NCI-H187 treated with DMSO at 0.1 percent for 48 hours (cell line): ENCODE measurements at regions not wholly inside any gene's neighbourhood (a gene's known extent, or its start where the extent isn't known, plus 50 kb on each side); places are given as distances from the start of the nearest gene placed in this dataset.
"Not testable (repeated sequence)": the region's sequence is repeated elsewhere in the genome, so short reads cannot be mapped to it uniquely, and the experiment has no call there.

Source experiments
- DNase-seq: peaks from one replicate; lab custom pipeline; 2025; lab: John Stamatoyannopoulos, UW

DNA sequence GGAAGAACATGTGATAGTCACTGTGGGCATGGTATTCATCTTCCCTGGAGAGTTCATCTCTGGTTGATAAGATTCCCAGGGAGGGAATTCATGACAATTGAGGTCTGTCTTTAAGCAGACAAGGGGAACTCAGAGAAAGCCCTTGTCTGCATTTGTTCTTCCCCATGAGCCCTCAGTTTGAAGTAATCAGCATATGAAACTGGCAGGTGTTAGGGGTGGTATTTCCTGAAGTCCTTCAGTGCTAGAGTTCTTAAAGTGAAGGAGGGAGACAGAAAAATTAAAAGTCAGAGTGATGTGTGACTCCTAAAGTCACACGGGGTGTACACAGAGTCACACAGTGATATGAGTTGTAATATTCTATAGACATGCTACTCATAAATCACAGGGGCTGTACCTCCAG is 60.6 kb upstream of the SYK start:
- no peak for DNase-seq

DNA sequence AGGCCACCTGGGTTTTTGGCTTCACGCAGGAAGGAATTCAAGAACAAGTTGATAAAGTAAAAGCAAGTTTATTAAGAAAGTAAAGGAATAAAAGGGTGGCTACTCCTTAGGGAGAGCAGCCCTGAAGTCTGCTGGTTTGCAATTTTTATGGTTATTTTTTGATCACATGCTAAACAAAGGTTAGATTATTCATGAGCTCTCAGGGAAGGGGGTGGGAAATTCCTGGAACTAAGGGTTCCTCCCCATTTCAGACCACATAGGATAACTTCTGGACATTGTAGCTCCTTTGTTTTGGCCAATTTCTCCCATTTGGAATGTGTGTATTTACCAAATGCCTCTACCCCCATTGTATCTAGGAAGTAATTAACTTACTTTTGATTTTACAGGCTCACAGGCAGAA is 63.9 kb upstream of the SYK start:
- no peak for DNase-seq

DNA sequence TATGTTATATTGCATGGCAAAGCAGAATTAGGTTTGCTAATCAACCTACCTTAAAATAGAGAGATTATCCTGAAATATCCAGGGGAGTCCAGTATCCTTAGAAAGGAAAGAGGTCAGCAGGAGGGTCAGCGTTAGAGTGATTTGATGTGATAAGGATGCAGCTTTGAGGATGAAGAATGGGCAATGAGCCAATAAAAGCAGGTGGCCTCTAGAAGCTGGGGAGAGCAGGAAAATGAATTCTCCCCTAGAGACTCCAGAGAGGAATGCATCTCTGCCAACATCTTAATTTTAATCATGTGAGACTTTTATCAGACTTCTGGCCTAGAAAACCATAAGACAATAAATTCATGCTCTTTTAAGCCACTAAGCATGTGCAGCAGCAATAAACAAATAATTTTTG is 65.7 kb upstream of the SYK start:
- DNase-seq: peak; percentile 19

DNA sequence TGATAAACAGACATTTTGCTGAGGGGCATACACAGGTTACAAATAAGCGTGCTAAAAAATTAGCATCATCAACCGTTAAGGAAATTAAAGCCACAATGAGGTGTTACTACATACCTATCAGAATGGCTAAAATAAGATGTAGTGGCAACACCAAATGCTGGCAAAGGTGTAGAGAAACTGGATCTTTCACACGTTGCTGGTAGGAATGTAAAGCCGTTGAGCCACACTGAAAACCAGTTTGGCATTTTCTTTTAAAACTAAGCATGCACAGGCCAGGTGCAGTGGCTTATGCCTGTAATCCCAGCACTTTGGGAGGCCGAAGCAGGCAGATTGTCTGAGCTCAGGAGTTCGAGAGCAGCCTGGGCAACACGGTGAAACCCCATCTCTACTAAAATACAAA is 67.0 kb upstream of the SYK start:
- DNase-seq: no peak

DNA sequence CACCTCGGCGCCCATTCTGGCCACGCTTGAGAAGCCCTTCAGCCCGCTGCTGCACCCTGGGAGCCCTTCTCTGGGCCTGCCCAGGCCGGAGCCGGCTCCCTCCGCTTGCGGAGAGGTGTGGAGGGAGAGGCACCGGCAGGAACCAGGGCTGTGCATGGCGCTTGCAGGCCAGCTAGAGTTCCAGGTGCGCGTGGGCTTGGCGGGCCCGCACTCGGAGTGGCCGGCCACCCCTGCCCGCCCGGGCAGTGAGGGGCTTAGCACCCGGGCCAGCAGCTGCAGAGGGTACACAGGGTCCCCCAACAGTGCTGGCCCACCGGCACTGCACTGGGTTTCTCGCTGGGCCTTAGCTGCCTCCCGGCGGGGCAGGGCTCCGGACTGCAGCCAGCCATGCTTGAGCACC is 72.3 kb upstream of the SYK start:
- DNase-seq: no peak

DNA sequence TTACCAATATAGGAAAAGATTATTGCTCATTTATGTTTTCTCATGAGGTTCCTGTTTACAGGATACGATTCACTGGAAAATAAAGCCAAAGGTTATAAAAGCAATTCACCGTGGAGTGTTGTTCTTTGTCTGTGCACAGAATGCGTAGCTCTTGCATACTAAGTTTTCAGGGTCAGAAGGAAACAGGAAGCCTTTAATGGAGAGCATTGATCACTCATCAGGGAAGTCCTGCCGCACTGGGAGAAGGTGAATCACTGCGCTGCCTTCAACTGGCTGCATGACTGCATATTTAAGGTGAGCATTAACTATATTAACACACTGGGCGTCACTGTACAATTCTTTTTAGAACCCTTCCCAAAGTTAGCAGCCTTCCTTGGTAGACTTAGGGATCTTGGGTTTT is 74.1 kb upstream of the SYK start:
- DNase-seq: no peak

DNA sequence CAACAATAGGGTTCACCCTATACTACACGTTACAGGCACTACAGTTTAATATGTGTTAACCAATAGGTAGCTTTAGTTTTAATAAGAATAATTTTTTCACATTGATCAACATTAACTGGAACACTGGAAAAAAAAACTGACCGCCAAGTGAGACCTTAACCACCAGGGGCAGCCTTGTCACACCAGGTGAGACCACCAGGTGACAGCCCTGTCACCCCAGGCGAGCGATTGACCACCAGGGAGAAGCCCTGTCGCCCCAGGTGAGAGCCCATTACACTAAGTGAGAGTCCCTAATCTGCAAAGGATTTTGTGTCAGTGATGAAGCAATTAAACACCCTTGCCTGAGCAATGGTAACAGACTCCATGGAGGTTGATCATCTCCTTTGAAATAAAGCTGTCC is 75.4 kb upstream of the SYK start:
- no peak for DNase-seq

DNA sequence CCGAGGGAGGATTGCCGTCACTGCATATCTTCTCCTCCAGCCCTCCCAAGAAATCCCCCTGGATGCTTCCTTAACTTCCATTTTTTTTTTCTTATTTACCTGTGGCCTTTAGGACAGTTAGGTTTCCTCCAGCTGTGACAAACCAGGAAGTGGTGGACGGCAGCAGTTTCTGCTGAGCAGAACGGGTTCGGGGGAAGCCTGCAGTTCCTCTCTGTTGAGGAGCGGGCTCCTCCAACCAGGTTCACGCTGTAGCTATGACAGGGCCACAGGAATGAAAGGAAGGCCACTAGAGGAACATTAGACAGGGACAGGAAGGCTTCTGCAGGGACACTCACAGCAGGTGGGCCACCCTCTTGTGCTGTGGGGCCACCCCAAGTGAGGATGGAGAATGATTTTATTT is 76.7 kb upstream of the SYK start:
- no peak for DNase-seq

DNA sequence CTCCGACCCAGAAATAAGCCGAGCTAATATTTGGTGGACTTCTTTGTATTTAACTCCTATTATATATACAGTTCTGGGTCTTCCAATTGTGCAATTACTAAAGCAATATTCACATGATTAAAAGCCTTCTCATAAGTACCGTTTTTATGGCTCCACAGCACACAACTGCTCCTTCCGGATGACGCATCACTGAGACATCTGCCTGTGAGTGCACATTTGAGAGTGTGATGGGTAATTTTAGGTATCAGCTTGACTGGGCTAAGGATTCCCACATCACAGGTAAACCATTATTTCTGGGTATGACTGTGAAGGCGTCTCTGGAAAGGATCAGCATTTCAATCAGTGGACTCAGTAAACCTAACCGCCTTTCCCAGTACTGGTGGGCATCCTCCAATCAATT is 77.5 kb upstream of the SYK start:
- DNase-seq: no peak

DNA sequence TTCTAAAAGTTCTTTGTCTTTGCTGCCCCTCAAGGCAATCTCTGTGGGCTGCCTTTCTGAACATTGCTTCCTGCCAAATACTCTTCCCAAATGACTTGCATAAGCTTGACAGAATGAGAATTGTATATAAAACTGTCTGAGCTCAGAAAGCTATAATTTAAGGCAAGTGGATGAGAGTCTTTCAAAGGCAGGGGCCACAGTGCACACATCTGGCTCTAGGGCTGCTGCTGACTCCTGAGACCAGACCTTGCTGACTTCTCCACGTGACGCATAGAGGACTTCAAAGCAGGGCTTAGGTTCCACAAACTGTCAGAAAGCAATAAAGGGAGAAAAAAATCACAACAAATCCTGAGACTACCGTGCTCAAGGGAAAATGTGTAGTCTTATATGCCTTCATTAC is 79.4 kb upstream of the DIRAS2 start:
- DNase-seq: no peak

DNA sequence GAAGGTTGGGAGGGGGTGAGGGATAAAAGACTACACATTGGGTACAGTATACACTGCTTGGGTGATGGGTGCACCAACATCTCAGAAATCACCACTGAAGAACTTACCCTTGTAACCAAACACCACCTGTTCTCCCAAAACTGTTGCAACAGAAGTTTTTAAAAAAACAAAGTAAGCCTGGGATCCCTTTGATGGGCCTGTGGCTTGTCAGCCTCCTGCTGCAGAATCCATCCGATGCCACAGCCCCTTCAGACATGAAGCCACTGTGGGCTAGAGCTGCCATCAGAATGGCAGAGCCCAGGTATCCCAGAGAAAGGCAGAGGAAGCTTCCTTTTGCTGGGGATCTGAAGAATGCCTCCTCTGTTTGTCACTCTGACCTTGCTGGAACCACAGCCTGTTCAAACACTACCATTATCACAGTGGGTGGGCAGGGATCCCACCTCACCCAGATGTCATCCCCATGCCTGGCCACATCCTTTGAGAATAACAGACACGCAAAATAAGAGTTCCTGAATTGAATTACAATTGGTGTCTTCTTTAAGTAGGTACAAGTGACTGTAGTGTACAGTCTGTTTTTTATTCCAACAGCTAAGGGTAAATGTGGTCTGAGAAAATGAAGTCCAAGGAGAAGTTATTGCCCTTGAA is 78.1 kb upstream of the DIRAS2 start:
- no peak for DNase-seq

DNA sequence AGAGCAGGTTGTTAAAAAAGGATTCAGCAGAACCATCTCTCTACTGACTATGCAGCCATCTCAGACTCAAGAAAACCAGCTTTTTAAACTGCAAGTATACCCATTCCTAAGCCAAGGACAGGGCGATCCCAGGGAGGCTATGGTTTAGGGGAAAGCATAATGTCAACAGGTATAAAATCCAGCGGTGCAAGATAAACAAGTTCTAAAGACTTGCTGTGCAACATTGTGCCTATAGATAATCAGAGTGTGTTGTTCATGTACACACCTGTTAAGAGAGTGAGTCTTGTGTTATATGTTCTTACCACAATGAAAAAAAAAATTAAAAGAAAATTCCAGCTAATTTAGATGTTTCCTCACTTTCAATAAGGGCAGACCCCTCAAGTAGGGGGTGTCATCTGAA is 63.6 kb upstream of the DIRAS2 start:
- no peak for DNase-seq

DNA sequence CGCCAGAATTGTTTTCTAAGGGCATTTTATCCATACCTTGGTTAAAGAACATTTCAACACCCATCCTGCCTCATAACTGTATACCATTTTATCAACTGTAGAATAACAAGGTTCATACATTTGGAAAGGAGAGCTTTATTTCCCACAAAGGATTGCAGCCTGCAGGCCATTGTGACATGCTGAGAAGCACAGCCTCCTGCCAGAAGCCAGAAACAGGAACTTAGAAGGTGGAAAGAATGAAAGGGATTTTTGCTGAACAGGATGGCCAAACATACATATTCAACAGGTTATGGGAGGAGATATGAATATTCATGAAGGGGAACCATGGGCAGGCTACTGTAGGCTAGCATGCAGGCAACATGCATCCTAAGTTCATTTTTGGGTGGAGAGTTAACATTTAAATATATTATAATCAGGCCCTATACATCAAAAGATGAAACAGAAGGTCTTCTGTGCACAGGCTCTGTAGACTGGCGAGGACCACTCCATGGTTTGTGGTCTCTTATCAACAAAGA is 59.9 kb upstream of the DIRAS2 start:
- DNase-seq: no peak

DNA sequence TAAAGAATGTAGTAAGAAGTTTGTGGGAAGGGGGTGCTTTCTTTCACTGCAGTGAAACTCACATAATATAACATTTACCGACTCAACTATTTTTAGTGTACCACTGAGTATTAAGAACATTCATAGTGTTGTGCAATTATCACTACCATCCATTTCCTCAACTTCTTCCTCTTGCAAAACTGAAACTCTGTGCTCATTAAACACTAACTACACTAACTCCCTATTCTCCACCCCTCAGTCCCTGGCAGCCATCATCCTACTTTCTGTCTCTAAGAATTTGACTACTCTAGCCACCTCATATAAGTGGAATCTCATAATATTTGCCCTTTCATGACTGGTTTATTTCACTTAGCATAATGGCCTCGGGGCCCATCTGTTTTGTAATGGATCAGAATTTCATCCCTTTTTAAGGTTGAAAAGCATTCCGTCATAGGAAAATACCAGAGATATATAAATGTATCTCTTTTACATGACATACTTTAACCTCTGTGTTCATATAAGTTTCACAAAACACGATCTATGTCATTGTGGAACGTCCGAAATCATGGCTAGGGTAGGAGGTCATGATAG is 56.3 kb upstream of the DIRAS2 start:
- no peak for DNase-seq

DNA sequence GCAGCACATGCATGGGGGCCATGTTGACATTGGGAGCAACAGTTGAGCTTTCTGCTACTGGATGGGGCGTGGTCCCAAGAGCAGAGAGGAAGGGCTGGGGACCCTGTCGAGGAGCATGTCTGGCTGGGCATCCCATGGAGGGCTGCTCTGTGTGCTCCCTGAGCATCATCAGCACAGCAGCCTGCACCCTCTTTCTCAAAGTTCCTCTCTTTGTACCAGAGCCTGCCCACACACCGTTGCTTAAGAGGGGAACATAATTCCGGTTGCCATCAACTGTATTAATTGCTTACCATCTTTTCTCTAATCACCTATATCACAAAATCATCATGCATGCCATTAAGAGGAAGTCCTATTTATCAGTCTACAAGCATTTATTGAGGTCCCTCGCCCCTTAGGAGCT is 55.2 kb upstream of the DIRAS2 start:
- no peak for DNase-seq

DNA sequence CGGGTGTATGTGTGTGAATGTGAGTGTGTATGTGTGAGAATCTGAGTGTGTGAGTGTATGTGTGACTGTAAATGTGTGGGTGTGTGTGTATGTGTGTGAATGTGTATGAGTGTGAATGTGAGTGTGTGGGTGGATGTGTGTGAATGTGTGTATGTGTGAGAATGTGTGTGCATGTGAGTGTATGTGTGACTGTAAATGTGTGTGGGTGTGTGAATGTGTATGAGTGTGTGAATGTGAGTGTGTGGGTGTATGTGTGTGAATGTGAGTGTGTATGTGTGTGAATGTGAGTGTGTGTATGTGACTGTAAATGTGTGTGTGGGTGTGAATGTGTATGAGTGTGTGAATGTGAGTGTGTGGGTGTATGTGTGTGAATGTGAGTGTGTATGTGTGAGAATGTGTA is 51.6 kb upstream of the DIRAS2 start:
- DNase-seq: not testable (repeated sequence)
